ENCODE measurements at regions not wholly inside any gene's neighbourhood (a gene's known extent, or its start where the extent isn't known, plus 50 kb on each side); places are given as distances from the start of the nearest gene placed in this dataset.

DNA sequence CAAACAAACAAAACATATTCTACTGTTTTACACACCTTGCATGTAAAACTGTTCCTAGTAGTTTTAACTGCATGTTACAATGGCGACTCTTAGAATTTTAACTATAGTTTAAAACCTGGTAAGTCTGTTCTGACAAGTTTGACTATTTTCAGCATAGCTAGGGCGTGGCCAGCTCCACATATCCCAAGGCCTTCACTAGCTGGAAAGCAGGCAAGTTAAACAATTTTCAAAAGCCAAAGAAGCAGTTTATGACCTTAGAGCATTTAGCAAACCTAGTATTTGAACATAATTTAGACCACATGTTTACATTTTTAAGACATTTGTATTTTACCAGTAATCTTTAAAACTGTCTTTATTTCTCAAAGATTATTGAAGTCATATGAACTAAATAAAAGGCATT, 402.8 kb upstream of the SYT4 start:
- TF ChIP-seq, protein P1, sequence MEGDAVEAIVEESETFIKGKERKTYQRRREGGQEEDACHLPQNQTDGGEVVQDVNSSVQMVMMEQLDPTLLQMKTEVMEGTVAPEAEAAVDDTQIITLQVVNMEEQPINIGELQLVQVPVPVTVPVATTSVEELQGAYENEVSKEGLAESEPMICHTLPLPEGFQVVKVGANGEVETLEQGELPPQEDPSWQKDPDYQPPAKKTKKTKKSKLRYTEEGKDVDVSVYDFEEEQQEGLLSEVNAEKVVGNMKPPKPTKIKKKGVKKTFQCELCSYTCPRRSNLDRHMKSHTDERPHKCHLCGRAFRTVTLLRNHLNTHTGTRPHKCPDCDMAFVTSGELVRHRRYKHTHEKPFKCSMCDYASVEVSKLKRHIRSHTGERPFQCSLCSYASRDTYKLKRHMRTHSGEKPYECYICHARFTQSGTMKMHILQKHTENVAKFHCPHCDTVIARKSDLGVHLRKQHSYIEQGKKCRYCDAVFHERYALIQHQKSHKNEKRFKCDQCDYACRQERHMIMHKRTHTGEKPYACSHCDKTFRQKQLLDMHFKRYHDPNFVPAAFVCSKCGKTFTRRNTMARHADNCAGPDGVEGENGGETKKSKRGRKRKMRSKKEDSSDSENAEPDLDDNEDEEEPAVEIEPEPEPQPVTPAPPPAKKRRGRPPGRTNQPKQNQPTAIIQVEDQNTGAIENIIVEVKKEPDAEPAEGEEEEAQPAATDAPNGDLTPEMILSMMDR (tag by site-specific recombination; IDR thresholded peaks at IDR 0.05) = no peak
- TF ChIP-seq ZNF423 (tag by site-specific recombination; IDR thresholded peaks at IDR 0.05) = no peak
- TF ChIP-seq ZNF23 (tag by site-specific recombination; IDR thresholded peaks at IDR 0.05; ENCODE audit: borderline replicate concordance) = no peak
- TF ChIP-seq ZNF629 (tag by site-specific recombination; IDR thresholded peaks at IDR 0.05) = no peak
- no peak for TF ChIP-seq ZFHX2 (tag by site-specific recombination; conservative IDR thresholded peaks at IDR 0.05)
- no peak for TF ChIP-seq ZNF514 (tag by site-specific recombination; IDR thresholded peaks at IDR 0.05)
- TF ChIP-seq, protein P2, sequence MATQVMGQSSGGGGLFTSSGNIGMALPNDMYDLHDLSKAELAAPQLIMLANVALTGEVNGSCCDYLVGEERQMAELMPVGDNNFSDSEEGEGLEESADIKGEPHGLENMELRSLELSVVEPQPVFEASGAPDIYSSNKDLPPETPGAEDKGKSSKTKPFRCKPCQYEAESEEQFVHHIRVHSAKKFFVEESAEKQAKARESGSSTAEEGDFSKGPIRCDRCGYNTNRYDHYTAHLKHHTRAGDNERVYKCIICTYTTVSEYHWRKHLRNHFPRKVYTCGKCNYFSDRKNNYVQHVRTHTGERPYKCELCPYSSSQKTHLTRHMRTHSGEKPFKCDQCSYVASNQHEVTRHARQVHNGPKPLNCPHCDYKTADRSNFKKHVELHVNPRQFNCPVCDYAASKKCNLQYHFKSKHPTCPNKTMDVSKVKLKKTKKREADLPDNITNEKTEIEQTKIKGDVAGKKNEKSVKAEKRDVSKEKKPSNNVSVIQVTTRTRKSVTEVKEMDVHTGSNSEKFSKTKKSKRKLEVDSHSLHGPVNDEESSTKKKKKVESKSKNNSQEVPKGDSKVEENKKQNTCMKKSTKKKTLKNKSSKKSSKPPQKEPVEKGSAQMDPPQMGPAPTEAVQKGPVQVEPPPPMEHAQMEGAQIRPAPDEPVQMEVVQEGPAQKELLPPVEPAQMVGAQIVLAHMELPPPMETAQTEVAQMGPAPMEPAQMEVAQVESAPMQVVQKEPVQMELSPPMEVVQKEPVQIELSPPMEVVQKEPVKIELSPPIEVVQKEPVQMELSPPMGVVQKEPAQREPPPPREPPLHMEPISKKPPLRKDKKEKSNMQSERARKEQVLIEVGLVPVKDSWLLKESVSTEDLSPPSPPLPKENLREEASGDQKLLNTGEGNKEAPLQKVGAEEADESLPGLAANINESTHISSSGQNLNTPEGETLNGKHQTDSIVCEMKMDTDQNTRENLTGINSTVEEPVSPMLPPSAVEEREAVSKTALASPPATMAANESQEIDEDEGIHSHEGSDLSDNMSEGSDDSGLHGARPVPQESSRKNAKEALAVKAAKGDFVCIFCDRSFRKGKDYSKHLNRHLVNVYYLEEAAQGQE (tag by site-specific recombination; IDR thresholded peaks at IDR 0.05) = no peak
- TF ChIP-seq ZNF37A (tag by site-specific recombination; IDR thresholded peaks at IDR 0.05) = no peak
- TF ChIP-seq ZNF274 (IDR thresholded peaks at IDR 0.05; ENCODE audit: low read length) = no peak
- TF ChIP-seq ZNF274 (tag by site-specific recombination; IDR thresholded peaks at IDR 0.05; ENCODE audit: borderline replicate concordance) = no peak
- TF ChIP-seq ZNF184 (tag by site-specific recombination; IDR thresholded peaks at IDR 0.05) = no peak
- TF ChIP-seq, protein P3, sequence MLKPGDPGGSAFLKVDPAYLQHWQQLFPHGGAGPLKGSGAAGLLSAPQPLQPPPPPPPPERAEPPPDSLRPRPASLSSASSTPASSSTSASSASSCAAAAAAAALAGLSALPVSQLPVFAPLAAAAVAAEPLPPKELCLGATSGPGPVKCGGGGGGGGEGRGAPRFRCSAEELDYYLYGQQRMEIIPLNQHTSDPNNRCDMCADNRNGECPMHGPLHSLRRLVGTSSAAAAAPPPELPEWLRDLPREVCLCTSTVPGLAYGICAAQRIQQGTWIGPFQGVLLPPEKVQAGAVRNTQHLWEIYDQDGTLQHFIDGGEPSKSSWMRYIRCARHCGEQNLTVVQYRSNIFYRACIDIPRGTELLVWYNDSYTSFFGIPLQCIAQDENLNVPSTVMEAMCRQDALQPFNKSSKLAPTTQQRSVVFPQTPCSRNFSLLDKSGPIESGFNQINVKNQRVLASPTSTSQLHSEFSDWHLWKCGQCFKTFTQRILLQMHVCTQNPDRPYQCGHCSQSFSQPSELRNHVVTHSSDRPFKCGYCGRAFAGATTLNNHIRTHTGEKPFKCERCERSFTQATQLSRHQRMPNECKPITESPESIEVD (tag by site-specific recombination; IDR thresholded peaks at IDR 0.05) = no peak
- no peak for TF ChIP-seq ZNF510 (tag by site-specific recombination; IDR thresholded peaks at IDR 0.05; ENCODE audit: insufficient replicate concordance)
- no peak for TF ChIP-seq ZNF112 (tag by site-specific recombination; IDR thresholded peaks at IDR 0.05)
- TF ChIP-seq KLF7 (tag by site-specific recombination; IDR thresholded peaks at IDR 0.05; ENCODE audit: borderline replicate concordance) = no peak

All from HEK293 (cell line).